OCI-LY1 (cell line): ENCODE measurements at regions not wholly inside any gene's neighbourhood (a gene's known extent, or its start where the extent isn't known, plus 50 kb on each side); places are given as distances from the start of the nearest gene placed in this dataset.

Experiments
- CTCF ChIP-seq: fragments of 200-600 bp; sonication (generic), shearing (Covaris generic); IDR thresholded peaks from 2 replicates; pipeline ENCODE4 v1.5.1; 2017; ENCODE audit warnings: mild to moderate bottlenecking, antibody characterized with exemption, low read length, moderate library complexity, mixed read lengths
- EZH2 ChIP-seq: fragments of 200-600 bp; sonication (generic), shearing (Covaris generic); IDR thresholded peaks from 2 replicates; pipeline ENCODE4 v1.8.0; 2017; ENCODE audit warnings: borderline replicate concordance, mixed run types, mild to moderate bottlenecking, antibody characterized with exemption, low read length, moderate library complexity, mixed read lengths

GRCh38 chr21:36563341-36563926 lies 83.5 kb upstream of the CLDN14 start:
- TF ChIP-seq EZH2 (no peak), CTCF (no peak)
